Prostate gland (tissue), 2 donors: ENCODE measurements at regions not wholly inside any gene's neighbourhood (a gene's known extent, or its start where the extent isn't known, plus 50 kb on each side); places are given as distances from the start of the nearest gene placed in this dataset.
"Not testable (repeated sequence)": the region's sequence is repeated elsewhere in the genome, so short reads cannot be mapped to it uniquely, and the experiment has no call there.

Experiments
- DNase-seq: peaks from one replicate; pipeline ENCODE4 v3.0.0-alpha.2; 2019; ENCODE audit warnings: low spot score
- H3K27ac ChIP-seq, 2 donors: fragments of 200-600 bp; sonication (generic); 2 replicates each; pipeline ENCODE4 v1.5.1; 2017 to 2019
- H3K27me3 ChIP-seq: fragments of 200-600 bp; sonication (generic); replicated peaks from 2 replicates; pipeline ENCODE4 v1.5.1; 2019; ENCODE audit not compliant: insufficient read depth
- H3K36me3 ChIP-seq, 2 donors: fragments of 200-600 bp; sonication (generic); 1 replicate in 1 of 2; 2 replicates in 1 of 2; pipeline versions ENCODE4 v1.5.1 to v1.8.1; 2017 to 2019
- H3K4me1 ChIP-seq: fragments of 200-600 bp; sonication (generic); replicated peaks from 2 replicates; pipeline ENCODE4 v1.5.1; 2019
- H3K4me3 ChIP-seq, 2 donors: fragments of 200-600 bp; sonication (generic); 2 replicates each; pipeline ENCODE4 v1.5.1; 2017 to 2019
- H3K9me3 ChIP-seq: fragments of 200-600 bp; sonication (generic); 2 replicates; pipeline ENCODE4 v1.5.1; 2017
- CTCF ChIP-seq, 4 experiments: fragments of 200-600 bp in 2 of 4; fragments of 450-650 bp in 2 of 4; sonication (generic) in 2 of 4; IDR thresholded peaks; 1 replicate in 3 of 4; 2 replicates in 1 of 4; pipeline ENCODE4 v1.5.1; 2016 to 2019; ENCODE audit warnings: antibody characterized with exemption in 4 of 4, mild to moderate bottlenecking in 2 of 4, moderate library complexity in 2 of 4
- POLR2A ChIP-seq: fragments of 450-650 bp; IDR thresholded peaks from one replicate; pipeline ENCODE4 v1.6.1; 2016; ENCODE audit warnings: antibody characterized with exemption, mild to moderate bottlenecking
- POLR2AphosphoS5 ChIP-seq: sonication (generic); formaldehyde crosslinking; IDR thresholded peaks from one replicate; pipeline ENCODE4 v1.6.1; 2017; ENCODE audit warnings: antibody characterized with exemption
- WGBS: methylation state at CpG from one replicate; pipeline ENCODE4 v1.1.5; 2018; 5-methylcytosine and 5-hydroxymethylcytosine counted together
- intact Hi-C: fragments of 100-400 bp; cut with DNase I; formaldehyde crosslinking; loops from one replicate; pipeline ENCODE4 v1.14.2; 2022

- no peak overlapping the region for H3K4me3 ChIP-seq
- H3K9me3 ChIP-seq, result no peaks in the 10 kb centered on the region
- peak; percentile 14 for DNase-seq
- no peak overlapping the region for H3K27ac ChIP-seq
- no peaks in the 10 kb centered on the region for H3K27me3 ChIP-seq
- intact Hi-C loops, result no loop called here
- H3K36me3 ChIP-seq, result no peaks in the 10 kb centered on the region
- TF ChIP-seq POLR2AphosphoS5 (no peak), POLR2A (no peak), CTCF (IDR thresholded peaks at IDR 0.05) (peak in 3 of 4 experiments; percentile 15 to 47 (median 29))
- peaks cover 2% of the 10 kb centered on the region for H3K4me1 ChIP-seq
- 14% methylated on average over 5 of the region's 5 CpGs for WGBS
Observed at GRCh38 chr3:38960953-38961622, 90.7 kb downstream of the SCN11A start.

DNA sequence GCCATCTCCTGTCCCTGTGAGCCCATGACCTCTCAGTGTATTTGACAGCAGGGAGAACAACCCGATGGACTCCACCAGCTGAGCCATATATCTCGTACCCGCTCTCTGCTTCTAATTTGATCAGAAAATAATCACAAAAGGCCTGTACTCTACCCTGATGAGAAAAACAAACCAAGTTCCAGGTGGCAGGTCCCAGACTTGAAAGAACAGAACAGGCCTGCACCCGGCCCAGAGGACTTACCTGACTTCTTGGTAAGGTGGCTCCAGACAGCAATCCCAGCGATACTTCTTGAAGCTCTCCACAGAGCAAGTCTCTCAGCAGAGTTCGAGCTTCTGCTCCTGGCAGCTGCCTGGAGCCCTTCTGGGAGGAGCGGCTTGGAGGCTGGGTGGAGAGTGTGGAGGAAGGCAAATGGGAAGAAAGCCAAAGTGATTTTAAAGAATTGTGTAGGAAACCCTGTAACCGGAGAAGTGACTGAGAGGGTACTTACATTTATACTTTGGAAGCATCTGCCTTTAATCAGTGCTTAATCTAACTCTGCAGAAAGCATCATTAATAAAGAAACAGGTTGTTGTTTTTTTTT, 91.6 kb downstream of the SCN11A start:
- Histone ChIP-seq H3K27me3 (no peaks in the 10 kb centered on the region), H3K36me3 (no peaks in the 10 kb centered on the region), H3K27ac (no peak overlapping the region), H3K9me3 (no peaks in the 10 kb centered on the region), H3K4me1 (peaks cover 2% of the 10 kb centered on the region), H3K4me3 (no peak overlapping the region)
- DNase-seq, result no peak
- 67% methylated on average over 8 of the region's 8 CpGs for WGBS
- intact Hi-C loops, result no loop called here
- TF ChIP-seq POLR2AphosphoS5, result no peak

- no peaks in the 10 kb centered on the region for H3K9me3 ChIP-seq
- peaks cover 2% of the 10 kb centered on the region for H3K4me1 ChIP-seq
- H3K27ac ChIP-seq, result no peak overlapping the region
- no peaks in the 10 kb centered on the region for H3K27me3 ChIP-seq
- H3K4me3 ChIP-seq, result no peak overlapping the region
- DNase-seq, result no peak
- no peak for TF ChIP-seq POLR2AphosphoS5
- TF ChIP-seq POLR2A, result no peak
- no peak for TF ChIP-seq CTCF (IDR thresholded peaks at IDR 0.05)
- WGBS, result 92% methylated on average over 5 of the region's 5 CpGs
- H3K36me3 ChIP-seq, result no peaks in the 10 kb centered on the region
- intact Hi-C loops, result no loop called here
Observed at GRCh38 chr3:38958026-38958720, 93.6 kb downstream of the SCN11A start.

DNA sequence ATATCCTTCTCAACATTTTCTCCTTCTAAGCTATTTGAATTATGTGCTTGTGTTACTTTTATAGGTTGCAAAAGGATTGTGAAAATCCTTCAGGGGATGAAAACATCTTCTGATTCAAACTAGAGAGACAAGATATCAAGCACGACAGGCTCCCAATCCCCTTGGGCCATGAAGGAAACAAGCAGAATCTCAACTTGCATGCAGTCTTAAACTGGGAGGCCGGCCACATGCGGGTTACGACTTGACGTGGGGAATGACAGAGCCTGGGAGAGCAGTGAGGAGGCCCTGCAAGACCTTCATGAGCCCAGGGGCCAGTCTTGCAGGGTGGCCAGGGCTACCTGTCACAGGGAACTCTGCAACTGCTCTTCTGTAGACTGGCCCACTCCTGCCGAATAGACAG, 94.4 kb downstream of the SCN11A start:
- intact Hi-C loops, result no loop called here
- WGBS, result 33% methylated on average over 6 of the region's 6 CpGs
- Histone ChIP-seq H3K27me3 (no peaks in the 10 kb centered on the region), H3K4me1 (peaks cover 2% of the 10 kb centered on the region), H3K4me3 (no peak overlapping the region), H3K36me3 (no peaks in the 10 kb centered on the region), H3K9me3 (no peaks in the 10 kb centered on the region), H3K27ac (no peak overlapping the region)
- TF ChIP-seq CTCF (IDR thresholded peaks at IDR 0.05) (no peak), POLR2A (no peak), POLR2AphosphoS5 (no peak)
- DNase-seq, result no peak

DNA sequence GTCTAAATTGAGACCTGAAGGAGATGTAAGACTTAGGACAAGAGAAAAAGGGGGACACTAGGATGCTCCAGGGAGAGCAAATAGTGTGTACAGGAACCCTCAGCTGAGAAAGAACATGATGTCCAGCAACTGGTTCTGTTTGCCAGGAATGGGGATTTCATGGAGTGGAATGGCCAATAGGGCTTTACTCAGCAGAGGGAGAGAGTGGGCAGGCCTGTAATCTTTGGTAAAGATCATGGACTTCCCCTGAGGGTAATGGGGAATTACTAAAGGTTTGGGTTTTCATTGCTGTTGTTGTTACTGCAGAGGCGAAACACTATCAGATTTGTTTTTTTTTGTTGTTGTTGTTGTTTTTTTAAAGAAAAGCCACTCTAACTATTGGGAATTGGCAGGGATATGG, 99.0 kb downstream of the SCN11A start:
- intact Hi-C loops, result no loop called here
- H3K27me3 ChIP-seq, result no peaks in the 10 kb centered on the region
- no peaks in the 10 kb centered on the region for H3K4me1 ChIP-seq
- TF ChIP-seq POLR2A (no peak), CTCF (IDR thresholded peaks at IDR 0.05) (no peak), POLR2AphosphoS5 (no peak)
- WGBS, result 86% methylated on average over 1 of the region's 1 CpG
- no peaks in the 10 kb centered on the region for H3K36me3 ChIP-seq
- H3K4me3 ChIP-seq, result no peak overlapping the region
- H3K9me3 ChIP-seq, result no peaks in the 10 kb centered on the region
- DNase-seq, result no peak
- H3K27ac ChIP-seq, result no peak overlapping the region

DNA sequence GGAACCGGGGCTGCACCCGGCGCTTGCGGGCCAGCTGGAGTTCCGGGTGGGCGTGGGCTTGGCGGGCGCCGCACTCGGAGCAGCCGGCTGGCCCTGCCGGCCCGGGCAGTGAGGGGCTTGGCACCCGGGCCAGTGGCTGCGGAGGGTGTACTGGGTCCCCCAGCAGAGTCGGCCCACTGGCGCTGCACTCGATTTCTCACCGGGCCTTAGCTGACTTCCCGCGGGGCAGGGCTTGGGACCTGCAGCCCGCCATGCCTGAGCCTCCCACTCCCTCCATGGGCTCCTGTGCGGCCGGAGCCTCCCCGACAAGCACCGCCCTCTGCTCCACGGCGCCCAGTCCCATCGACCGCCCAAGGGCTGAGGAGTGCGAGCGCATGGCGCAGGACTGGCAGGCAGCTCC, 100.6 kb downstream of the SCN11A start:
- H3K27me3 ChIP-seq, H3K9me3 ChIP-seq, H3K27ac ChIP-seq, H3K4me3 ChIP-seq, H3K36me3 ChIP-seq, DNase-seq, intact Hi-C loops, H3K4me1 ChIP-seq: not testable (repeated sequence)
- 97% methylated on average over 14 of the region's 33 CpGs for WGBS
